Panc1 (cell line): ENCODE measurements at regions not wholly inside any gene's neighbourhood (a gene's known extent, or its start where the extent isn't known, plus 50 kb on each side); places are given as distances from the start of the nearest gene placed in this dataset.

Experiments
- ATAC-seq: fragments of 200-7000 bp; cut with Tn5 transposase; 2 replicates; pipeline ENCODE4 v1.9.1; 2020; ENCODE audit warnings: mild to moderate bottlenecking, moderate library complexity
- BruUV-seq: library from RNA; stranded (reverse); fragments of 400-500 nt; replicated peaks from 2 replicates; lab custom pipeline; 2021; lab: Mats Ljungman, UMichigan
- CTCF ChIA-PET: fragments of 300-600 bp; sonication (Branson Sonifier 250); formaldehyde crosslinking; loops from one replicate; lab custom pipeline; 2022; ENCODE audit warnings: antibody characterized with exemption; lab: Charles Lee
- POLR2A ChIA-PET: fragments of 300-600 bp; sonication (Branson Sonifier 250); formaldehyde crosslinking; loops from one replicate; lab custom pipeline; 2022; ENCODE audit warnings: antibody characterized with exemption; lab: Charles Lee
- DNase-seq: peaks from one replicate; pipeline ENCODE4 v3.0.0-alpha.2; 2010; ENCODE audit warnings: low read depth, low spot score
- H3K27ac ChIP-seq: 2 replicates; pipeline ENCODE4 v1.5.1; 2011; ENCODE audit warnings: mild to moderate bottlenecking, low read length, inconsistent platforms
- H3K27me3 ChIP-seq: fragments of 200-500 bp; sonication (Bioruptor generic); 2 replicates; pipeline ENCODE4 v1.6.0; 2014; ENCODE audit warnings: low read length, inconsistent platforms; ENCODE audit not compliant: control insufficient read depth, insufficient read depth
- H3K36me3 ChIP-seq: fragments of 200-500 bp; sonication (Bioruptor generic); 2 replicates; pipeline ENCODE4 v1.5.1; 2014; ENCODE audit warnings: inconsistent platforms, mild to moderate bottlenecking, low read length, moderate library complexity; ENCODE audit not compliant: control insufficient read depth, insufficient read depth
- H3K4me1 ChIP-seq: 2 replicates; pipeline ENCODE4 v1.5.1; 2011; ENCODE audit warnings: inconsistent platforms, mild to moderate bottlenecking, low read length, moderate library complexity; ENCODE audit not compliant: control insufficient read depth, insufficient read depth
- H3K4me3 ChIP-seq, 2 experiments: 2 replicates each; pipeline ENCODE4 v1.5.1; 2011 to 2012; ENCODE audit warnings: low read depth in 2 of 2, low read length in 2 of 2, mild to moderate bottlenecking in 2 of 2, inconsistent platforms in 1 of 2, moderate library complexity in 1 of 2
- H3K9me3 ChIP-seq: fragments of 200-500 bp; sonication (Bioruptor generic); 2 replicates; pipeline ENCODE4 v1.5.1; 2014; ENCODE audit warnings: low read depth, mild to moderate bottlenecking, inconsistent platforms, low read length, moderate library complexity; ENCODE audit not compliant: control insufficient read depth, insufficient read depth
- CTCF ChIP-seq: fragments of 450-650 bp; IDR thresholded peaks from 2 replicates; pipeline ENCODE4 v1.5.1; 2017; ENCODE audit warnings: mild to moderate bottlenecking
- POLR2AphosphoS5 ChIP-seq: IDR thresholded peaks from 2 replicates; pipeline ENCODE4 v1.6.1; 2012; ENCODE audit warnings: mild to moderate bottlenecking, low read depth, low read length, moderate library complexity
- SIN3A ChIP-seq: IDR thresholded peaks from 2 replicates; pipeline ENCODE4 v1.6.1; 2012; ENCODE audit warnings: low read depth, mild to moderate bottlenecking, low read length, moderate library complexity, borderline replicate concordance; ENCODE audit not compliant: insufficient read depth
- TCF7L2 ChIP-seq: IDR thresholded peaks from 2 replicates; pipeline ENCODE4 v1.6.1; 2011; ENCODE audit warnings: mild to moderate bottlenecking, low read depth, low read length, inconsistent platforms
- in situ Hi-C: cut with HindIII; loops from 2 replicates; pipeline ENCODE4 v1.10.0; 2016; ENCODE audit warnings: low sequenced_read_pairs, low pct_unique_long_range_greater_than_20kb
- intact Hi-C: fragments of 100-400 bp; cut with micrococcal nuclease; formaldehyde crosslinking; loops from one replicate; pipeline ENCODE4 v1.10.0; 2022; ENCODE audit not compliant: unreplicated experiment
- TF ChIP-seq, protein P1 (sequence below), 2 experiments: IDR thresholded peaks; 2 replicates each; pipeline ENCODE4 v1.6.1; 2011 to 2012; ENCODE audit warnings: low read depth in 2 of 2, control low read depth in 1 of 2, low read length in 1 of 2, mild to moderate bottlenecking in 1 of 2, moderate library complexity in 1 of 2; ENCODE audit not compliant: insufficient read depth in 1 of 2

DNA sequence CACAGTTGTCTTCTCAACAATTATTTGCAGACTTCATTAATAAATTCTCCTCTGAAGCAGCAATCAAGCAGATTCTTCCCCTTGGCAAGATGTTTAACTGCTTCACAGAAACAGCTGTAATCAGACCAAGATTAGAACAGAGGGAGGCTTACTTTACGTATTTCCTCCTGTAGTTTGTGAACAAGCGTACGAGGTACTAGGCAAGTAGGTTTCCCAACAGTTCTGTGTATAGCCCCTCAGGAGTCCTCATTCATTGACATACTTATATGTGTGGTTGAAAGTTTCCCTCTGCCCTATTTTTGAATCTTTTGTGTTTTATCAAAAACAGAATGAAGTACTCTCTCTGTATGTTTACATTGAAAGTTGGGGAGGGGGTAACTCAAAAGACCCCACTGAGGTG is 128.0 kb downstream of the SPATA31D1 start:
- H3K27me3 ChIP-seq, result no peaks in the 10 kb centered on the region
- H3K4me3 ChIP-seq, result no peak overlapping the region
- POLR2A ChIA-PET, result no interaction called here
- in situ Hi-C loops, result no loop called here
- no peaks in the 10 kb centered on the region for H3K9me3 ChIP-seq
- intact Hi-C loops, result no loop called here
- CTCF ChIA-PET, result no interaction called here
- no peaks in the 10 kb centered on the region for H3K36me3 ChIP-seq
- TF ChIP-seq POLR2AphosphoS5, result no peak
- TF ChIP-seq SIN3A, result no peak
- TF ChIP-seq, protein P1, sequence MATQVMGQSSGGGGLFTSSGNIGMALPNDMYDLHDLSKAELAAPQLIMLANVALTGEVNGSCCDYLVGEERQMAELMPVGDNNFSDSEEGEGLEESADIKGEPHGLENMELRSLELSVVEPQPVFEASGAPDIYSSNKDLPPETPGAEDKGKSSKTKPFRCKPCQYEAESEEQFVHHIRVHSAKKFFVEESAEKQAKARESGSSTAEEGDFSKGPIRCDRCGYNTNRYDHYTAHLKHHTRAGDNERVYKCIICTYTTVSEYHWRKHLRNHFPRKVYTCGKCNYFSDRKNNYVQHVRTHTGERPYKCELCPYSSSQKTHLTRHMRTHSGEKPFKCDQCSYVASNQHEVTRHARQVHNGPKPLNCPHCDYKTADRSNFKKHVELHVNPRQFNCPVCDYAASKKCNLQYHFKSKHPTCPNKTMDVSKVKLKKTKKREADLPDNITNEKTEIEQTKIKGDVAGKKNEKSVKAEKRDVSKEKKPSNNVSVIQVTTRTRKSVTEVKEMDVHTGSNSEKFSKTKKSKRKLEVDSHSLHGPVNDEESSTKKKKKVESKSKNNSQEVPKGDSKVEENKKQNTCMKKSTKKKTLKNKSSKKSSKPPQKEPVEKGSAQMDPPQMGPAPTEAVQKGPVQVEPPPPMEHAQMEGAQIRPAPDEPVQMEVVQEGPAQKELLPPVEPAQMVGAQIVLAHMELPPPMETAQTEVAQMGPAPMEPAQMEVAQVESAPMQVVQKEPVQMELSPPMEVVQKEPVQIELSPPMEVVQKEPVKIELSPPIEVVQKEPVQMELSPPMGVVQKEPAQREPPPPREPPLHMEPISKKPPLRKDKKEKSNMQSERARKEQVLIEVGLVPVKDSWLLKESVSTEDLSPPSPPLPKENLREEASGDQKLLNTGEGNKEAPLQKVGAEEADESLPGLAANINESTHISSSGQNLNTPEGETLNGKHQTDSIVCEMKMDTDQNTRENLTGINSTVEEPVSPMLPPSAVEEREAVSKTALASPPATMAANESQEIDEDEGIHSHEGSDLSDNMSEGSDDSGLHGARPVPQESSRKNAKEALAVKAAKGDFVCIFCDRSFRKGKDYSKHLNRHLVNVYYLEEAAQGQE (IDR thresholded peaks at IDR 0.05; ENCODE audit: insufficient read depth in 1 of 2, low read depth in 2 of 2, low read length in 1 of 2), result no peak
- no peak for TF ChIP-seq TCF7L2
- no peak for TF ChIP-seq CTCF
- ATAC-seq, result no peak
- H3K27ac ChIP-seq, result no peak overlapping the region
- no peaks in the 10 kb centered on the region for H3K4me1 ChIP-seq
- no peak for DNase-seq
- BruUV-seq, result no TSS peak

DNA sequence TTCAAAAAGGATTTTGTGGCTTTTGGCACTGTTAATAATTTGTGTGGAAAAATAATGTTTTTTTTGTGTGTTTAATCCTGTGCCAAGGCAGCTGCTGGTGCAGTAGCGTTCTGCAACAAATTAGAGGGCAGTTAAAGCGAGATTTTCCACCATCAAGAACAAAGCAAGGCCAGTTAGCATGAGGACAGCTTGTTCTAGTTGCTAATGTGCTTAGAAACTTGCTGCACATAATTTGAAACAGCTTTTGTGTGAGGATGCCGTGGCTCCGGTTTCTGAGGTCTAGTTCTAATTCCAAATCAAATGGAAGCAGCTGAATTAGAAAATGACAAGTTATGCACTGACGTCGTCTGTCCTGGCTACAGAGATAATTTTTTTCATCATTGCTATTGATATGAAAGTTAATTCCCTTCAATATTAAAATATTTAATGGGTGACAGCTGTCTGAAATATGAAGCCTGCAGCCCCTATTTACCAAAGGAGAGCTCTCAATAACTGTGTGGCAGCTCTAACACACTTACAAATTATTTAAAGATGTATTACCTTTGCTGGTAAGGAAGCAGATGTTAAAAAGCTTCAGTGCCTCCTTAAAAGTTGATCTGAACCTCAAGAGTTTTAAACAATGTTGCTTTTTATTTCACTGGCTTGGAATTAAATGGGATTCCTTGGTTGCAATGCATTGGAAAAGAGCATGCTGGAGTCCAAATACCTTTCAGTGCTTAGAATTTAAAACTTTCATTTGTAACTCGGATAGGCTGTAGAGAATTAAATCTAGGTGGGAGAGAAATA is 128.6 kb downstream of the SPATA31D1 start:
- ChIA-PET CTCF (no interaction called here), POLR2A (no interaction called here)
- H3K4me3 ChIP-seq, result no peak overlapping the region
- no peaks in the 10 kb centered on the region for H3K9me3 ChIP-seq
- H3K4me1 ChIP-seq, result no peaks in the 10 kb centered on the region
- no peaks in the 10 kb centered on the region for H3K27me3 ChIP-seq
- ATAC-seq, result no peak
- no peak overlapping the region for H3K27ac ChIP-seq
- TF ChIP-seq SIN3A (no peak), TCF7L2 (no peak), CTCF (no peak), POLR2AphosphoS5 (no peak)
- TF ChIP-seq, protein P1 (IDR thresholded peaks at IDR 0.05; ENCODE audit: insufficient read depth in 1 of 2, low read depth in 2 of 2, low read length in 1 of 2), result no peak
- intact Hi-C loops (no loop called here), in situ Hi-C loops (no loop called here)
- no TSS peak for BruUV-seq
- H3K36me3 ChIP-seq, result no peaks in the 10 kb centered on the region
- DNase-seq, result no peak
